Caco-2 (cell line): ENCODE measurements at regions not wholly inside any gene's neighbourhood (a gene's known extent, or its start where the extent isn't known, plus 50 kb on each side); places are given as distances from the start of the nearest gene placed in this dataset.
"Not testable (repeated sequence)": the region's sequence is repeated elsewhere in the genome, so short reads cannot be mapped to it uniquely, and the experiment has no call there.

Experiments
- BruUV-seq: library from RNA; stranded (reverse); fragments of 400-500 nt; replicated peaks from 2 replicates; lab custom pipeline; 2021; lab: Mats Ljungman, UMichigan
- CTCF ChIA-PET: fragments of 300-600 bp; sonication (Branson Sonifier 250); formaldehyde crosslinking; loops from one replicate; lab custom pipeline; 2022; ENCODE audit warnings: antibody characterized with exemption; lab: Charles Lee
- POLR2A ChIA-PET: fragments of 300-600 bp; sonication (Branson Sonifier 250); formaldehyde crosslinking; loops from one replicate; lab custom pipeline; 2022; ENCODE audit warnings: antibody characterized with exemption; lab: Charles Lee
- DNase-seq, 2 experiments: peaks; one replicate each; pipeline versions ENCODE4 v3.0.0 to v3.0.0-alpha.2; 2020 to 2022
- H3K27me3 ChIP-seq: replicated peaks from 2 replicates; pipeline ENCODE4 v1.6.0; 2011; ENCODE audit warnings: low read length; ENCODE audit not compliant: control insufficient read depth, insufficient read depth
- H3K36me3 ChIP-seq: 2 replicates; pipeline ENCODE4 v1.5.1; 2011; ENCODE audit warnings: low read length; ENCODE audit not compliant: control insufficient read depth, insufficient read depth
- H3K4me1 ChIP-seq: fragments of 250-450 bp; sonication (Bioruptor Pico); 2 replicates; pipeline ENCODE4 v1.5.1; 2020; ENCODE audit warnings: mild to moderate bottlenecking
- H3K4me3 ChIP-seq: 2 replicates; pipeline ENCODE4 v1.5.1; 2011; ENCODE audit warnings: low read depth, mild to moderate bottlenecking, control low read depth, low read length
- H3K9me3 ChIP-seq: fragments of 250-450 bp; sonication (Bioruptor Pico); 2 replicates; pipeline ENCODE4 v1.5.1; 2020; ENCODE audit warnings: mild to moderate bottlenecking, moderate library complexity
- H3K27ac Mint-ChIP-seq: one replicate; pipeline ENCODE4 v1.8.0; 2022; ENCODE audit warnings: mixed read lengths; ENCODE audit not compliant: unreplicated experiment
- H3K27me3 Mint-ChIP-seq: one replicate; pipeline ENCODE4 v1.8.0; 2022; ENCODE audit warnings: mixed read lengths; ENCODE audit not compliant: insufficient read depth, unreplicated experiment
- H3K36me3 Mint-ChIP-seq: one replicate; pipeline ENCODE4 v1.8.0; 2022; ENCODE audit warnings: mild to moderate bottlenecking, mixed read lengths; ENCODE audit not compliant: insufficient read depth, unreplicated experiment
- H3K4me1 Mint-ChIP-seq: one replicate; pipeline ENCODE4 v1.8.0; 2022; ENCODE audit warnings: low read depth, mixed read lengths; ENCODE audit not compliant: unreplicated experiment
- H3K4me3 Mint-ChIP-seq: one replicate; pipeline ENCODE4 v1.8.0; 2022; ENCODE audit warnings: mild to moderate bottlenecking, moderate library complexity, mixed read lengths; ENCODE audit not compliant: unreplicated experiment
- H3K9me3 Mint-ChIP-seq: one replicate; pipeline ENCODE4 v1.8.0; 2022; ENCODE audit warnings: mixed read lengths; ENCODE audit not compliant: unreplicated experiment
- CTCF ChIP-seq, 2 experiments: fragments of 200-600 bp in 1 of 2; IDR thresholded peaks; 1 replicate in 1 of 2; 2 replicates in 1 of 2; pipeline versions ENCODE4 v1.5.1 to v1.8.0; 2011 to 2022; ENCODE audit warnings: antibody characterized with exemption in 1 of 2, control low read depth in 1 of 2, inconsistent platforms in 1 of 2, low read depth in 1 of 2, low read length in 1 of 2, mild to moderate bottlenecking in 1 of 2, moderate library complexity in 1 of 2; ENCODE audit not compliant: insufficient read depth in 1 of 2, severe bottlenecking in 1 of 2, unreplicated experiment in 1 of 2
- intact Hi-C: fragments of 100-400 bp; cut with micrococcal nuclease; formaldehyde crosslinking; loops from one replicate; pipeline ENCODE4 v1.10.0; 2022; ENCODE audit not compliant: unreplicated experiment

- Histone ChIP-seq H3K4me3 (no peak overlapping the region), H3K36me3 (no peaks in the 10 kb centered on the region), H3K4me1 (no peaks in the 10 kb centered on the region), H3K27me3 (no peaks in the 10 kb centered on the region), H3K9me3 (no peaks in the 10 kb centered on the region)
- no peak overlapping the region for H3K27ac Mint-ChIP-seq
- DNase-seq, result peak in 1 of 2 experiments; percentile 9
- H3K4me3 Mint-ChIP-seq, result no peak overlapping the region
- H3K4me1 Mint-ChIP-seq, result no peaks in the 10 kb centered on the region
- BruUV-seq, result no TSS peak
- H3K36me3 Mint-ChIP-seq, result no peaks in the 10 kb centered on the region
- H3K27me3 Mint-ChIP-seq, result peaks cover 13% of the 10 kb centered on the region
- intact Hi-C loops, result no loop called here
- no peaks in the 10 kb centered on the region for H3K9me3 Mint-ChIP-seq
- no peak for TF ChIP-seq CTCF (IDR thresholded peaks at IDR 0.05; ENCODE audit: insufficient read depth in 1 of 2, low read depth in 1 of 2, low read length in 1 of 2, severe bottlenecking in 1 of 2, unreplicated experiment in 1 of 2)
- ChIA-PET POLR2A (no interaction called here), CTCF (no interaction called here)
These were observed 328.8 kb downstream of the ADGRD1 start for GRCh38 chr12:131282292-131283080.

GRCh38 chr12:131283191-131283861 is 329.6 kb downstream of the ADGRD1 start:
- H3K4me1 ChIP-seq, result no peaks in the 10 kb centered on the region
- no peaks in the 10 kb centered on the region for H3K27me3 ChIP-seq
- H3K4me3 ChIP-seq, result no peak overlapping the region
- Mint-ChIP-seq H3K9me3 (no peaks in the 10 kb centered on the region), H3K27ac (no peak overlapping the region), H3K4me3 (no peak overlapping the region), H3K36me3 (no peaks in the 10 kb centered on the region), H3K4me1 (no peaks in the 10 kb centered on the region), H3K27me3 (peaks cover 13% of the 10 kb centered on the region)
- no peaks in the 10 kb centered on the region for H3K36me3 ChIP-seq
- CTCF ChIA-PET, result no interaction called here
- BruUV-seq, result no TSS peak
- intact Hi-C loops, result no loop called here
- TF ChIP-seq CTCF (IDR thresholded peaks at IDR 0.05; ENCODE audit: insufficient read depth in 1 of 2, low read depth in 1 of 2, low read length in 1 of 2, severe bottlenecking in 1 of 2, unreplicated experiment in 1 of 2), result no peak
- POLR2A ChIA-PET, result no interaction called here
- H3K9me3 ChIP-seq, result no peaks in the 10 kb centered on the region
- DNase-seq, result peak in 1 of 2 experiments; percentile 17

- H3K4me3 ChIP-seq, H3K9me3 Mint-ChIP-seq, H3K4me1 ChIP-seq, H3K36me3 Mint-ChIP-seq, CTCF ChIA-PET, H3K27me3 ChIP-seq, H3K27ac Mint-ChIP-seq, BruUV-seq, H3K36me3 ChIP-seq, POLR2A ChIA-PET, H3K4me3 Mint-ChIP-seq, intact Hi-C loops, H3K9me3 ChIP-seq, H3K4me1 Mint-ChIP-seq: not testable (repeated sequence)
- DNase-seq, result peak in 1 of 2 experiments; percentile 21
- peaks cover 13% of the 10 kb centered on the region for H3K27me3 Mint-ChIP-seq
These were observed 330.4 kb downstream of the ADGRD1 start for GRCh38 chr12:131283862-131284825.

- BruUV-seq, POLR2A ChIA-PET: not testable (repeated sequence)
These were observed 331.5 kb downstream of the ADGRD1 start for GRCh38 chr12:131284954-131285904.

More at GRCh38 chr12:131284954-131285904, 331.5 kb downstream of the ADGRD1 start:
- H3K4me1 Mint-ChIP-seq, H3K4me1 ChIP-seq, H3K9me3 Mint-ChIP-seq, H3K4me3 Mint-ChIP-seq, H3K36me3 Mint-ChIP-seq, H3K9me3 ChIP-seq, H3K4me3 ChIP-seq, H3K27me3 Mint-ChIP-seq, H3K27me3 ChIP-seq, CTCF ChIA-PET, H3K27ac Mint-ChIP-seq, intact Hi-C loops, H3K36me3 ChIP-seq: not testable (repeated sequence)
- peak in 1 of 2 experiments; percentile 22 for DNase-seq
